ENCODE measurements at regions not wholly inside any gene's neighbourhood (a gene's known extent, or its start where the extent isn't known, plus 50 kb on each side); places are given as distances from the start of the nearest gene placed in this dataset.
"Not testable (repeated sequence)": the region's sequence is repeated elsewhere in the genome, so short reads cannot be mapped to it uniquely, and the experiment has no call there.

GRCh38 chr10:50200008-50200407 is 51.3 kb downstream of the ASAH2 start:
- H3K4me1 Mint-ChIP-seq (ENCODE audit: low read depth) = not testable (repeated sequence)

GRCh38 chr10:50193090-50193489 is 58.2 kb downstream of the ASAH2 start:
- H3K9me3 Mint-ChIP-seq; CTCF ChIA-PET; H3K36me3 ChIP-seq (ENCODE audit: insufficient read depth, low read length); DNase-seq; H3K9me3 ChIP-seq (ENCODE audit: control insufficient read depth in 1 of 2, insufficient read depth in 1 of 2, low read length in 2 of 2); H3K4me3 ChIP-seq (ENCODE audit: low read length); H3K27ac ChIP-seq (ENCODE audit: low read depth in 1 of 2, low read length in 2 of 2); ATAC-seq (ENCODE audit: poor library complexity); H3K4me1 ChIP-seq (ENCODE audit: insufficient read depth, low read length); H3K4me3 Mint-ChIP-seq; H3K27me3 Mint-ChIP-seq; H3K27me3 ChIP-seq (ENCODE audit: control insufficient read depth in 1 of 2, insufficient read depth in 2 of 2, low read length in 2 of 2); H3K27ac Mint-ChIP-seq; POLR2A ChIA-PET; H3K36me3 Mint-ChIP-seq (ENCODE audit: low read depth); H3K4me1 Mint-ChIP-seq (ENCODE audit: low read depth): not testable (repeated sequence)
- intact Hi-C loops (cut with DNase I, micrococcal nuclease) = loop anchor here in 1 of 2 experiments (10.0 kb wide), 1 partner anchor 542 kb away; the partner anchor contains the start of gene ASAH2B

More at GRCh38 chr10:50200008-50200407, 51.3 kb downstream of the ASAH2 start:
- intact Hi-C loops (cut with DNase I, micrococcal nuclease); H3K36me3 Mint-ChIP-seq (ENCODE audit: low read depth); H3K4me3 Mint-ChIP-seq; H3K4me3 ChIP-seq (ENCODE audit: low read length); DNase-seq; POLR2A ChIA-PET; ATAC-seq (ENCODE audit: poor library complexity); H3K36me3 ChIP-seq (ENCODE audit: insufficient read depth, low read length); H3K27ac ChIP-seq (ENCODE audit: low read depth in 1 of 2, low read length in 2 of 2); CTCF ChIA-PET; H3K9me3 ChIP-seq (ENCODE audit: control insufficient read depth in 1 of 2, insufficient read depth in 1 of 2, low read length in 2 of 2); H3K9me3 Mint-ChIP-seq; H3K4me1 ChIP-seq (ENCODE audit: insufficient read depth, low read length); H3K27ac Mint-ChIP-seq: not testable (repeated sequence)
- H3K27me3 ChIP-seq (ENCODE audit: control insufficient read depth in 1 of 2, insufficient read depth in 2 of 2, low read length in 2 of 2) = peaks cover 0 to 12% of the 10 kb centered on the region in 2 experiments
- H3K27me3 Mint-ChIP-seq = peaks cover 39% of the 10 kb centered on the region

Measured in CD4-positive, alpha-beta T cell (primary cell).